RKO (cell line): ENCODE measurements at regions not wholly inside any gene's neighbourhood (a gene's known extent, or its start where the extent isn't known, plus 50 kb on each side); places are given as distances from the start of the nearest gene placed in this dataset.
"Not testable (repeated sequence)": the region's sequence is repeated elsewhere in the genome, so short reads cannot be mapped to it uniquely, and the experiment has no call there.

Experiments used
- DNase-seq: peaks from one replicate; pipeline ENCODE4 v3.0.0-alpha.2; 2016; ENCODE audit warnings: low spot score

DNA sequence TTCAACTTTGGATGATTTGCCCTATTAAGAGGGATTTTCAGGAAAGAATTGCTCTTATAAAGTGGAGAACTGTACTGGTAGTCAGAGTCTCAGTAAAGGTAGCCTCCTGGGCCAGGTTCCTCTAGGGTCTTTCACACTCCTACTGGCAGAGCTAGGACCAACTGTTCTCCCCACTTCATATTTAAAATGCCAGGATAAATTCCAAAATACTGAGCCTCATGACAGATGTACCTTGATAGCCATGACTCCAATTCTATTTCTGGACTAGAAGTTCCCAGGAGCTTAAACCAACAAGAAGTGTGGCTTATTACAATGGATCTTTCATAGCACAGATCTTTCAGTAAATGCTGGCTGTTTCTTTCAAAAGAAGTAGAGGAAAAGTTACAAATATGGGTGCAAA, 126.5 kb downstream of the C12orf75 start:
- no peak for DNase-seq

DNA sequence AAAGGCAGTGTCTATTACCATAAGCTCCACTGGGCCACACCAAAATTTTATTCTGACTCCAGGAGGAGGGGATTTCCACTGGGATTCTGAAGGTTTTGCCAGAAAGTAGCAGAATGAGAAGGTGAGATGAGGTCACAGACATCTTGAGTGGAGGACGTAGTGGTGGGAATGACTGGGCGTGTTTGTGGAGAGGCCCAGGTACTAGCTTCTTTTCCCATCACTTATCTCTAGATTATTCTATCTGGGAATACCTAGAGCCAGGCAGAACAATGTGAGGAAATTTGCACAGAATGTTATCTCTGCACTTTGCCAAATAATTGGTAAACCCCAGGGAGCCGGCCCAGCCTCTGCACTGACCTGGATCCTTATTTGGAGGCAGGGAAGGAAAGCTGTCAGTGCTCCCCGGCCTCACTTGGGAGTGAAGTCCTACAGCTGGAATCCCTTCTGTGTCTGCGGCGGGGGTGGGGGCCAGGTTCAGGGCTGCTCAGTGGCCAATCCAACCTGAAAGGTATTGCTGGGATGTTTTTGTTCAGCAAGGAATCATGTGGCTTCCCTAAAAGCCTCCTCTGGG, 129.4 kb downstream of the C12orf75 start:
- DNase-seq, result no peak

DNA sequence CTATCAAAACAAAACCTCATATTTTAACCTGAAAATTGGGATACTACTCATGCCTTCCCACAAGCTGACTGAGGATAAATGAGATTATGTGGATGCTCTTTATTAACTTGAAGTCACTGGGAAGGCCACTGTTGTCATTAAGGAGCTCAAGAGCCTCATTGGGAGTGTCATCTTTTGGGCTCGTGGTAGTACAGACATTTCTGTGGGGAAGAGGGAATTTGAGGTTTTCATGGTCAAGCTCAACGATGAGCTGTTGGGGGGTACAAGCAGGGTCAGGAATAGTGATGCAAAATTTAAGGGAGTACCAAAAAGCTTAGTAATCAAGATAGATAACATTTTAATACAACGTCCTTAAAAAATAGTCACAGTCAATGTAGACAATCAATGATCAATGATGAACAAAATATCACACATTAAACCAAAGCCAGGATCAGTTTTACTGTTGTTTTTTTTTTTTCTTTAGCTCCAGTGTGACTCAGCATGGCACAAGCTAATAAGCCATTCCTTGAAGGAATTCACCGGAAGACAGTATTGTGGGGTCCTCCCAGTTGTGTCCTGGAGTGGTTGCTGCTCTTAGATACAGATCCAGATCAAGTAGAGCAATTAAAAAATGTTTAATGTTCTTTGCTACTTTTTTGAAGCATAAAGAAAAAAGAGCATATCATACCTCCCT, 130.9 kb downstream of the C12orf75 start:
- DNase-seq, result no peak

DNA sequence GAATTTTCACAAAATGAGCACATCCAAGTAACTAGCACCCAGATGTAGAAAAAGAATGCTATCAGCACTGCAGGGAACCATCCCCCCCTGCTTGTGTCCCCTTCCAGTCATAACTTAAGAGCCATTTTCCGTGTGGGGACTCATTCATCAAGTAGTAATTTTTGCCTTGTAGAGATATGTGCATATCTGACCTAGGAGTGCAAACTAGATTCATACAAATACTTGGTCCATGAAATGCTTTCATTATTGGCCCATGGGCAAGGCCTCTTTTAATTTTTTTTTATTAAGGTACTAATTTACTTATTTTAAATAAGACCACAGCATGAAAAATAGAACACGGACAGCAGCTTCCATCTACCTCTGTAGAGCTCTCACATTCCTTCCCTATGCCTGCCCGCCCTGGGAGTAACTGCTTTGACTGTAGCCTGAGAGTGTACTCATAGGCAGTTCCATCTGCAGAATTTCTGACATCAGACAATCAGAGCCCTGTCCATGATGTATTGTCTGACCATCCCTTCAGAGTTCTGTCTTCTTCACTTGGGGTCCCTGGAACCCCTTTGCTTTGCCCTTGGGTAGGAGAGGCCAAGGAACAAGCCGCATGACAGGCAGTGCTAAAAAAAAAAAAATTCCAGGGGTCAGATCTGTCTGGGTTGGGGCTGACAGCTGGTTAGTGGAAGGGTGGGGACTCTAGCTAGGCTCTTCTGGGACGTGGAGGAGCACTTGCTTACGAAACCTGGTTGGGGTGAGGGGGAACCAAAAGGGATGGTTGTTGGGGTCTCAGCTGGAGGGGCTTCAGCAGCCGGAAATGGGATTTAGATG, 131.7 kb downstream of the C12orf75 start:
- DNase-seq, result no peak

DNA sequence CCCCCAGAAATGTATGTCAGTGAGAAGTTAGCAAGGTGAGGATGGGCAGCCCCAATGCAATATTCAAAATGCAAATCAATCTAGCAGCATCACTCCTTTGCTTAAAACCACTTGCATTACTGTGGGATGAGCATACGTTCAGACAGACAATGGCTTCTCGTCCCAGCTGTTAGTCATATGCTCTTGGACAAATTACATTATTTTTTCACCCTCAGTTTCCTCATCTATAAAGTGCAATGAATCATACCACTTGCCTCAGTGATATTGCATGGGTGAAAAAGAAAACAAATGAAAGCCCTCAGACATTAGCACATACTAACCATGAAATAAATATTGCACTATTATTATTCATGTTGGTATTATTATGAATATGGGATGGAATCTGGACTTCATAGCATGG, 132.3 kb downstream of the C12orf75 start:
- no peak for DNase-seq

DNA sequence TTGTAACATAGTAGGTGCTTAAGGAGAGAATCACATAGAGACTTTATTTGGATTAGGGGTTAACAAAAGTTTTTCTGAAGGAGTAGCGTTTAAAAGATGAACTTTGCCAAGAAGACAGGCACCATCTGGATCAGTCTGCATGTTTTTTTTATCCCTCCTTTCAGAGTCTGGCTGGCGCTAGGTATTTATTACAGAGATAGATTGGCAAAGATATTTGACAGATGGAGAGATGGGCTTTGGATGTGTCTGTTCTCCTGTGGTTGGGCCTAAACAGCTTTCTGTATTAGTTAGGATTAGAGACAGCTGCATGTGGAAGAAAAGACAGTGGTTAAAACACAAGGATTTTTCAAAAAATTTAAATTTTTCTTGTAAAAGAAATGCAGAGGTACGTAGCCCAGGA, 133.9 kb downstream of the C12orf75 start:
- no peak for DNase-seq

DNA sequence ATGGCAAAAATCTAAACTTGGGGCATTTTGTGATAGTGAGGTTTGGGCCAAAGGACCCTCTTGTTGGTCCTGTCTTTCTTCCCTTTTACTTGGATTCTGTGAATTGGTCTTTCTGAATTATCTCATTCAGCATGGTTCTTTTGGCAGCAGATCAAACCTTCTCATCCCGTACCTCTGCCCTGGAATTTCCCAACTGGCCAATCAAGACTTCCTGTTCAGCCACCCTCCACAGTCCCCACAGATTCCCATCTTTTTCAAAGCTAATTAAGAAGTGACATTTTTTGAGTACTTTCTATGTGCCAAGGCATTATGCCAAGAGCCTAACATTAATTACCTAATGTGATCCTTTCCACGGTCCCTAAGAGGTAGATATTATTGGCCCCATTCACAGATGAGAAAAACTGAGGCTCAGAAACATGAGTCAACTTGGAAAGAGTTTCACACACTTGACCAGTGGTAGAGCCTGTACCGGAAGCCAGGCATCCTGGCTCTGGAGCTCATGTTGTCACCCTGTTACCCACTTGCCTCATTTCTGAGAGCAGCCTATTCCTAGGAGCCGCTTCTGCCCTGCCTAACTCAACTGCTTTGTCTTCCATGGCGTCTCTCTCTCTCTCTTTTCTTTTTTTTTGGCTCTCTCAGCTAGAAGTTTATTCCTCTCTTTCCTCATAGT, 135.9 kb downstream of the C12orf75 start:
- DNase-seq, result no peak

DNA sequence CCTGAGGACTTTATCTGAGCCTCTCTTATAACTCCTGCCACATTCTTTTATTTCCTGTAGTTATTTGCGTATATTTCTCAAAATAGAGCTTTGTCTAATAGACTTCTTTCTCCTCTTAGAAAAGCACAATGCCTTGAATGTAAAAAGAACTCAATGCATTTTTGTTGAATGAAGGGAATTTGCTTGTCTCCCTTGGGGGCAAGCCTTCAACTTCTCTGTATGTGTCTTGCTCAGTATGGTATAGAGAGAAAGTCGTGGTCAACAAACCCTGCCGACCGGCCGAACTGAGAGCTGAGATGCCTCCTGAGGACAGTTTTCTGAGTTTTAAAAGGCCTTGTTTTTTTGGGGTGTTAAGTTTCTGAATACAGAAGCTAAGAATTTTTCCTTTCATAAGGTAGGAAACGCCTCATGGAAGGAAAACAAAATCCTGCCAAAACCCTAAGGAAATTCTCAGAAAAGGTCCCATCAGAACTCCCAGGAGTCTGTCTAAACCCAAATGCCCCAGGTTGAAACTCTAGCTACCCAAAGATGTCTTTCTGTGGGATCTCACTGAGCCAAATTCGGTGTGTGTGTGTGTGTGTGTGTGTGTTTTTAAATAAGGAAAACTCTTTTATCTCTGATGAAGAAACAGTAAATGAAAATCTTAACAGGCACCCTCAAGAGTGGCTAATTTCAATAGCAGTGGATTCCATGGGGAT, 136.6 kb downstream of the C12orf75 start:
- no peak for DNase-seq

DNA sequence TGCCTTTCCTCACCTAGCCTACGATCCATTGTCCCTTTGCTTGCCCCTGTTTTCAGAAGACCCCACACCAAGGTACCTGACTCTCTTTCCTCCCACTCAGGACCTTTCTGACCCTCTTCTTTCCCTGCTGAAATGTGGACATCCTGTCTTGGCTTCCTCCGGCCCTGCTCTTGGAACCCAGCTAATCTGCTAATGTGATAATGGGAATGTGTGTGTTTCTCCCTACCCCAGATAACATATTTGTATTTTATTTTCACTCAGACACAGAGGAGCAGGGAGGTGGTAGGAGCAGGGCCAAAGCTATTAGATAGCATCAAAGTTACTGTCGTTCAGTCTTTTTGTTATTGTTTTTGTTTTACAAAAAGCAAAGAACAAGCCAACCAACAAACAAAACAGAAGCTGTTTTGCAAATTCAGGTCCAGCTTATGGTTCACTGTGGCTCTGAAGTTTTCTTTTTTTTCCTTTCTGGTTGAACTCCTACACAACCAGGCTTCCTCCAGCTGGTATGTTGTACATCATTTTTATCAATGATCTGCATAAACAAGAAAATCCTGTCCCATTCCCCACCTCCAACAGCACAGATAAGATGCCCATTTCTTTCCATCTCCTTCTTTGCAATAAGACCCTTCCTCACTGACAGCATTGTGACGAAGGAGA, 137.3 kb downstream of the C12orf75 start:
- no peak for DNase-seq

DNA sequence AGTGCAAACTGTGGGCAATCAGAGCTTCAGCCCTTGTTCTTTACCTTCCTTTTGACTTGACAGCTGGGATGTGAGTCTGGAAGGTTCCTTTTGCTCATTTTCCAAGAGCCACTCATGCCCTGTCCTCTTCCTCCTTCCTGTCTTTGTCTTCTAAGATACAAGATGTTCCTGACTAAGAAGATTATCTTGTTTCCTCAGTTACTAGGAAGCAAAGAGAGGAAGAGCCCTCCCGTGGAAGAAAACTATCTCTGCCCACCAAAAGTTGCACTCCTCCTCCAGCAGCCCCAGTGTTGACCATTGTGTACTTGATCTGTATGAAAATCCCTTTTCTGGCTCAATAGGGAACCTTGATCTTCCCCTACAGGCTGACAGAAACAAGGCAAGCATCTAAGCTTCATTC, 138.0 kb downstream of the C12orf75 start:
- DNase-seq, result no peak

DNA sequence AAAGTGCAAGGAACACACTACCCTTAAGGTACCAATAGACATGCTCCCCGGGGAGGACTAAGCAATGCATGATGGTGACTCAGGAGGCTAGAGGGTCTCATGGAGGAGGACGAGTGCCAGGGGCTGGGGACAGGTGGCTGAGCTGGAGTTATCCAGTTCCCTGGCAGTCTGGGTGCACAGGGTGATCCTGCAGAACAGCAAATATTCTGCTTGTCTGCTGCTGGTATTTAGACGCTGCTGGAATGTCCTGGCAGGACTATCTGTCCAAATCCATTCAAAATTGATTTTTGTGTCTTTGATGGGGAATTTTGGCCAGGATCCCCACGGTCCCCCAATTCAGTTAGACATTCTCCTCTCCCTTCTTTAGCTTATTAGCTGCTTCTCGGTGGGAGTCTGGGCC, 138.7 kb downstream of the C12orf75 start:
- DNase-seq, result no peak

DNA sequence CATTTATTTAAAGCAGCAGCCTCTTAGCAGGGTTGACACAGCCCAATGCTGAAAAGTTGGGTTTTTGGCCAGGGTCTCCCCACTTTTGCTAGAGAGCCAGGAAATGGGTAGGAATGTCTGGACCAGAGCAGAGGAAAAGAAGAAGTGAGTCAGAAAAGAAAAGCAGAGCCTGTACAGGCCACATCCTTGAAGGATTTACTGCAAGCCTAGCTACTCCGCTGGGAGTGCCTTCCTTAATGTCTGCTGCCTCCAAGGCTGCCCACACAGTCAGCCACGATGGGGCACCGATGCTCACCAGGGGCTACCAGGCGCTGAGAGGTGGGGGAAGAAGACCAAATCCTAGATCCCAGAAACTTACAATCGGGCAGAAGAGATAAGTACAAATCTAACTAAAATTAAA, 139.2 kb downstream of the C12orf75 start:
- no peak for DNase-seq

DNA sequence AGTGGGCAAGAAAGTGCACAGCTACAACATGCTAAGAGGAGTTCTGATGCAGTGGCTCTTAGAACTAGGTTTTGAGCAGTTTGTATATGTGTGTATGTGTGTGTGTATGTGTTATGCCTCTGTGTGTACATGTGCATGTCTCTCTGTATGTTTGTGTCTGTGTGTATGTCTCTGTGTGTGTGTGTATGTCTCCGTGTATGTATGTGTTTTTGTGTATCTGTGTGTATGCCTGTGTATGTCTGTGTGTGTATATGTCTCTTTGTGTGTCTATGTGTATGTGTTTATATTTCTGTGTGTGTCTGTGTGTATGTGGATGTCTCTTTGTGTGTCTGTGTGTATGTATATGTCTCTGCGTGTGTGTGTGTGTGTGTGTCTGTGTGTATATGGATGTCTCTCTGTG, 139.6 kb downstream of the C12orf75 start:
- no peak for DNase-seq

DNA sequence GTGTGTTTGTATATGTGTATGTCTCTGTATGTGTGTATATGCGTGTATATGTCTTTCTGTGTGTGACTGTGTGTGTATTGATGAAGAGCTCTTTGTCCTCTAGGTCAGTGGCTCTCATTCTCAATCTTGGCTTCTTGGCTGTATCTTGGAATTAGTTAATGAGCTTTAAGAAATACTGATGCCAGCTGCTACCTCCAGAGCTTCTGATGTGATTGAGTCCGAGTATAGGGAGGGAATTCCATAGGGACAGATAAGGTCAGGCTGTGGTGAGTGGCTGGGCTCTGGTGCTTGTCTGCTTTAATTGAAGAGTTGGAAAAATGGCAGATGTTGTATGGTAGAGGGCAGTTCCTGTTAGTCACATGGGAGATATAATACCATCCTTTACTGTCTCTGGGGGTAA, 140.1 kb downstream of the C12orf75 start:
- DNase-seq, result no peak

DNA sequence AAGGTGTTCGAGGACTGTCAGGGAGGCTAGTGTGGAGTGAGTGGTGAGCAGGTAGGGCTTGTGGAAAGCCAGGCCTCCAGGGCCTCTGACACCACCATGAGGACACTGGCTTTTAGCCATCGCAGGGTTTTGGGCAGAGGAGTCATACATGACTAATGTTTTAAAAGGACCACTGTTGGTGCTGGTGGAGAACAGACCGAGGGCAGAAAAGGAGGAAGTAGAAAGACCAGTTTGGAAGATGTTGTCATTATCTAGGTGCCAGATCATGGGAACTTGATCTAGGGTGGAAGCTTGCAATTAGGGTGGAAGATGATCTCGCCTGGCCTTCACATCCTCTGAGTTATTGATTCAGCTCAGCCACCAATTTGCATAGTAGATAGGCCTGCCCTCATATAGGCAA, 144.2 kb downstream of the C12orf75 start:
- peak; percentile 6 for DNase-seq

DNA sequence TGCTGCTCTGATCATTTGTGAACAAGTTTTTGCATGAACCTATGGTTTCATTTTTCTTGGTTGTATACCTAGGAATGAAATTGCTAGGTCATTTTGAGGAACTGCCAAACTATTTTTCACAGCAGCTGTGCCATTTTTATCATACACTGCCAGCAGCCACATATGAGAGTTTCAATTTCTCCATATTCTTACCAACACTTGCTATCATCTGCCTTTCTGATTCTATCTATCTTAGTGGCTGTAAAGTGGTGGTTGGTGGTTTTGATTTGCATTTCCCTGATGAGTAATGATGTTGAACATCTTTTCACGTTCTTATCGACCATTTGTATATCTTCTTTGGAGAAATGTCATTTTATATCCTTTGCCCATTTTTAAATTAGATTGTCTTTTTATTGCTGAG, 146.1 kb downstream of the C12orf75 start:
- no peak for DNase-seq

DNA sequence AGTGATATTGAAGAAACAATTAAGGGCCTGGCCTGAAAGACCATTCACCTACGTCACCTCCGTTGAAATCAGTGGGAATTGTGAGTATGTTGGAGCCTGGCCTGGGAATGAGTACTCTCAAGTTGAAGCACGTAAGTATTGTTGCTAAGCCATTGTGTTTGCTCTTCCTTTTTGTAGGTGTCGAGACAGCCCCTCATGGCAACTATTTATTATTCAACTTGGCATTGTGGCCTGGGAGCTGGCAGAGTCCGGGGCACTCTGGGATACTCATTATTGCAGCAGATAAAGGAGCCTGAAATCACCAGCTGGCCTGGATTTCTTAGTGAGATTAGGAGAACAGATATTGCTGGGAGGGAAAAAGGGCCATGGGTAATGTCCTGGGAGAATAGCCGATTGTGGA, 147.4 kb downstream of the C12orf75 start:
- no peak for DNase-seq

DNA sequence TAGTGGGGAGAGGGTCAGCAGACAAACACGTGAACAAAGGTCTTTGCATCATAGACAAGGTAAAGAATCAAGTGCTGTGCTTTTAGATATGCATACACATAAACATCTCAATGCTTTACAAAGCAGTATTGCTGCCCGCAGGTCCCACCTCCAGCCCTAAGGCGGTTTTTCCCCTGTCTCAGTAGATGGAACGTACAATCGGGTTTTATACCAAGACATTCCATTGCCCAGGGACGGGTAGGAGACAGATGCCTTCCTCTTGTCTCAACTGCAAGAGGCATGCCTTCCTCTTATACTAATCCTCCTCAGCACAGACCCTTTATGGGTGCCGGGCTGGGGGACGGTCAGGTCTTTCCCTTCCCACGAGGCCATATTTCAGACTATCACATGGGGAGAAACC, 148.3 kb downstream of the C12orf75 start:
- not testable (repeated sequence) for DNase-seq

DNA sequence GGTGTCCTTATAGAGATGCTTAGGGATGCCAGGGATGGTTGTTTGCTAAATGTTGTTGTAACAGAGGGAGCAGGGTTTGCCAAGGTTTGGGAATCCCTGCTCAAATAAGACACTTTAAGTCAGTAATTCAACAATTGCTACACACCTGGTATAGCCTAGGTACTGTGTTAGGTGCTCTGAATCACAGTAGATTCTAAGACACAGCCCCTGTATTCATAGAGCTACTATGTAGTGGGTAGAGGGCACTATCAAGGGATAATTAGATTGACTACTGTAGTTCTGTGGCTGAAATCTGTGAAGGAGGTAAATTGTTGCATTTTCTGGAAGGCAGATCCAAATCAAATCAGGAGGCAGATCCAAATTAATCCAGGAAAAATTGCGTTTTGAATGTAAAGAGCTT, 149.2 kb downstream of the C12orf75 start:
- DNase-seq, result no peak

DNA sequence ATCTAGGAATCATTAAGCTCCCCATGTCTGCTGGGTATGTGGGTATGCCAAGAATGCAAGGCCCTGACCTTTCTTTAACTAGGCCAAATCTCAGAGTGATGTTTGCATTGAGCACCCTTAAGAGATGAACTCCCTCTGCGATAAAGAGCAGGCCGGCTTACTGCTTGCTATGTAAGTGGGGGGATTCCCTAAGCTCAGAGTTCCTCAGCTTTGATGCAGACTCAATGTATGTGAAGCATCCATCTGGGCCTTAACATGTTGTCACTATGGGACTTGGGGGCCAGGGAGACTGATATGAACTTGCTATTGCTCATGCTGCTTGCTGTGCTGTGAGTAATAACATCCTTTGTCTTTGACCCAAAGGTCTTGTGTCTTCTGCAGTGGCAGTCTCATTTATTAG, 149.7 kb downstream of the C12orf75 start:
- DNase-seq, result no peak

DNA sequence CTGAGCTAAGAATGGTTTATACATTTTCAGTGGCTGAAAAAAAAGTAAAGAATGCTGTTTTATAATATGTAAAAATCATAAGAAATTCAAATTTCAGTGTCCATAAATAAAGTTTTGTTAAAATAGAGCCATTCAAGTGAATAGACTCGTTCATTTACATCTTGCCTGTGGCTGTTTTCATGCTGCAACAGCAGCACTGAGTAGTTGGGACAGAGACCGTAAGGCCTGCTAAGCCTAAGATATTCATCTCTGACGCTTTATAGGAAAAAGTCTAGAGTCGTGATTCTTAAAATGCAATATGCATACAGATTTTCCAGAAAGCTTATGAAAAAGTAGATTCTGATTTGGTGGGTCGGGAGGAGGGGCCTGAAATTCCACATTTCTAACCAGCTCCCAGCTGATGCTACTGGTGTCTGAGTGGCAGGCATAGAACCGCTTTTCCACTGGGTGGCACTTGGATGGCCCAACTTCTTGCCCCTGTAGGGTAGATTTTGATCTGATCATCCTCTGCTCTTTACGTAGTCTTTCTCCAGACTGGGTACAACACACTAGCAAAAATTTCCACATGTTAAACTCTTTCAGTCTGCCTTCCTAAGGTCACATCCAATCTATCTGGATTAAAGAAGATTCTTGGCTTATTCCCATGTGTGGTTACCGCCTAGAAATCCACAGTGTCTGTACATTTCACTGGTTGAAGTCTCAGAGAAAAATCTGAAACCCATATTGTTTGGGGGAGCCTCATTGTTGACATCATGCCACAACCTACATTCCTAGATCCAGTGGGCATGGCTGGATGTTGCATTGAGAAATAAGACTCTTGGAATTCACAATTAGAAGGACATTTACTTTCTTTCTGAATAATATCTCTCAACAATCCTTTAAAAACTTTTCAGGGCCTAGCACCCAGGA, 151.2 kb downstream of the C12orf75 start:
- DNase-seq, result no peak
